ENCODE measurements at regions not wholly inside any gene's neighbourhood (a gene's known extent, or its start where the extent isn't known, plus 50 kb on each side); places are given as distances from the start of the nearest gene placed in this dataset.

- no peak for TF ChIP-seq POLR2A (IDR thresholded peaks at IDR 0.05)
- no peak for TF ChIP-seq CTCF (IDR thresholded peaks at IDR 0.05)
- TF ChIP-seq EP300 (IDR thresholded peaks at IDR 0.05), result no peak
Measured at GRCh38 chr5:5887833-5888232, 465.4 kb downstream of the ICE1 start.

Data from sigmoid colon (tissue), 4 donors.